HG02884 (cell line): ENCODE measurements at regions not wholly inside any gene's neighbourhood (a gene's known extent, or its start where the extent isn't known, plus 50 kb on each side); places are given as distances from the start of the nearest gene placed in this dataset.
"Not testable (repeated sequence)": the region's sequence is repeated elsewhere in the genome, so short reads cannot be mapped to it uniquely, and the experiment has no call there.

Experiments used
- ATAC-seq: cut with Tn5 transposase; IDR thresholded peaks from one replicate; pipeline ENCODE4 v1.9.1; 2021; ENCODE audit warnings: mild to moderate bottlenecking, moderate library complexity; ENCODE audit not compliant: unreplicated experiment

GRCh38 chr17:77332034-77332971 lies 191.5 kb downstream of the SEC14L1 start:
- no peak for ATAC-seq

GRCh38 chr17:77332981-77333685 lies 192.4 kb downstream of the SEC14L1 start:
- no peak for ATAC-seq

DNA sequence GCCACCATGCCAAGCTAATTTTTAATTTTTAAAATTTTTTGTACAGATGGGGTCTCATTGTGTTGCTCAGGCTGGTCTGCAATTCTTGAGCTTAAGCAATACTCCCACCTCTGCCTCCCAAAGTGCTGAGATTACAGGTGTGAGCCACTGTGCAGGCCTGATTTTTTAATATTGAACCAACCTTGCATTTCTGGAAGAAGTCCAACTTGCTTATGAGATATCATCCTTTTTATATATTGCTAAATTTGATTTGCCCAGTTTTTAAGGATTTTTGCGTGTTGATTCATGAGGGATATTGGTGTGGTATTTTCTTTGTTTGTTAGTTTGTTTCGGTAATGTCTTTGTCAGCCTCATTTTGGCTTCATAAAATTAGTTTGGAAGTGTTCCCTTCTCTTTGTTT lies 196.4 kb downstream of the SEC14L1 start:
- no peak for ATAC-seq

- ATAC-seq, result no peak
Observed at GRCh38 chr17:77341069-77341541, 200.3 kb downstream of the SEC14L1 start.

DNA sequence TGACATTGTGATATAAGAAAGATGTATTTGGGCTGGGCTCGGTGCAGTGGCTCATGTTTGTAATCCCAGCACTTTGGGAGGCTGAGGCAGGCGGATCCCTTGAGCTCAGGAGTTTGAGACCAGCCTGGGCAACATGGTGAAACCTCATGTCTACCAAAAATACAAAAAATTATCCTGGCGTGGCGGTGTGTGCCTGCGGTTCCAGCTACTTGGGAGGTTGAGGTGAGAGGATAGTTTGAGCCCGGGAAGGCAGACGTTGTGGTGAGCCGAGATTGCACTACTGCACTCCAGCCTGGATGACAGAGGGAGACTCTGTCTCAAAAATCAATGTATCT lies 201.9 kb downstream of the SEC14L1 start:
- ATAC-seq, result not testable (repeated sequence)

DNA sequence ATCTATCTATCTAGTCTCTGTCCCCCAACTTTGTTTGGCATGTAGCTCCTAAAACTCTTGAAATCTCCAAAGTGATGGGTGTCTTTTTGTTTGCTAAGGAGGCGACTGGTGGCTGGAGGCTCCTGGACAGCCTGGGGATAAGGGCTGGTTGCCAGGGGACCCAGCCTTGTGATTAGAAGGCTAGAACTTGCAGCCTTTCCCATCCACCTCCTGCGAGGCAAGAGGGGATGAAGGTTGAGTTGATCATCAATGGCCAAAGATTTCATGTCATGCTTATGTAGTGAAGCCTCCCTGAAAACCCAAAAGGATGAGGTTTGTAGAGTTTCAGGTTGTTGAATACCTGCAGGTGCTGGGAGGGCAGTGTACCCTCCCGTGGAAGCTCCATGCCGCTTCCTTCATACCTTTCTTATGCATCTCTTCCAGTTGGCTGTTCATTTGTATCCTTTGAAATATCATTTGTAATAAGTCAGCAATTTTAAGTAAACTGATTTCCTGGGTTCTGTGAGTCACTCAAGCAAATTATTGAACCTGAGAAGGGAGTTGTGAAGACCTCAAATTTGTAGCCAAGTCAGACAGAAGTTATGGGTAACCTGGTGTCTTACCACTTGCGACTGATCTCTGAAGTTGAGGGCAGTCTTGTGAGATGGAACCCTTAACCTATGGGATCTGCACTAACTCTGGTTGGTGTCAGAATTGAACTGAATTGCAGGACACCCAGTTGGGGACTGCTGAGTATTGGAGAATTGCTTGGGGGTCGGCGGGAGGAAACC lies 202.4 kb downstream of the SEC14L1 start:
- ATAC-seq, result no peak

- ATAC-seq, result no peak
Observed at GRCh38 chr17:77344038-77344437, 203.3 kb downstream of the SEC14L1 start.

DNA sequence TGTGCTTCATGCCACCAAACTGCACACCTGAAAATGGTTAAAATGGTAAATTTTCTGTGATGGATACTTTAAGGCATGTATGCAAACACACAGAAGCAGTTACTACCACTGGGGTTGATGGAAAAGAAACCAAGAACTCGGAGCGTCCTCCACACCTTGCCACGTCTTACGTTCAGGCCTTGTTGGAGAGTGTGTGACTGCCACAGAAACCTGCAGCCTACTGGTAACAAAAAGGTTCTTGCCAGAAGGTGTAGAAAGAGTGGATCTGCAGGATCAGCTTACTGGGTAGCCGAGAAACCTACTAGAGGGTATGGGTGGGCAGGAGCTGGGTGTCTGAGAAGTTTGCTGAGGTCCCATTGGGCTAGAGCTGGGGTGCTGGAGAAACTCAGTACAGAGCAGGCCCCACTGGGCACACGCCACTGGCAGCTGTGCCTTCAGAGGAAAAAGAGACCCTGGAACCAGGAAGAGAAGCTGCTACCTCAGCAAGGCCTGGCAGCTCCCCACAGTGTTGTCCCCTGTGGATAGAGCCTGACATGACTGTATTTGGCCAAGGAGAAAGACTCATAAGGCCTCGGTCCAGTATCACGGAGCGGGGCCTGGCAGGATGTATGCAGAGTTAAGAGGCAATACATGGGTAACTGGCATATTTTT lies 204.6 kb downstream of the SEC14L1 start:
- no peak for ATAC-seq

GRCh38 chr17:77346765-77347164 lies 206.0 kb downstream of the SEC14L1 start:
- ATAC-seq, result no peak

DNA sequence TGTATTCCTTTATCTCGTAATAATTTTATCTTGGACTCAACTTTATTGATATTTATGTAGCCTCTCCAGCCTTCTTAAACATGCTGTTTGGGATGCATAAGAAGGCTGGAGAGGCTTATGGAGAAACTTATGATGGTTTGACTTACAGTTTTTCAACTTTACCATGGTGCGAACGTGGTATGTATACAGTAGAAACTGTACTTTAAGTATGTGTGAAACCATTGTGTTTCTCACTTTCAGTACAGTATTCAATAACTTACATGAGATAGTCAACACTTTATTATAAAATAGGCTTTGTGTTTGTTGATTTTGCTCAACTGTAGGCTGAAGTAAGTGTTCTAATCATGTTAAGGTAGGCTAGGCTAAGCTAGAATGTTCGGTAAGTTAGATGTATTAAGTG lies 206.8 kb downstream of the SEC14L1 start:
- no peak for ATAC-seq

DNA sequence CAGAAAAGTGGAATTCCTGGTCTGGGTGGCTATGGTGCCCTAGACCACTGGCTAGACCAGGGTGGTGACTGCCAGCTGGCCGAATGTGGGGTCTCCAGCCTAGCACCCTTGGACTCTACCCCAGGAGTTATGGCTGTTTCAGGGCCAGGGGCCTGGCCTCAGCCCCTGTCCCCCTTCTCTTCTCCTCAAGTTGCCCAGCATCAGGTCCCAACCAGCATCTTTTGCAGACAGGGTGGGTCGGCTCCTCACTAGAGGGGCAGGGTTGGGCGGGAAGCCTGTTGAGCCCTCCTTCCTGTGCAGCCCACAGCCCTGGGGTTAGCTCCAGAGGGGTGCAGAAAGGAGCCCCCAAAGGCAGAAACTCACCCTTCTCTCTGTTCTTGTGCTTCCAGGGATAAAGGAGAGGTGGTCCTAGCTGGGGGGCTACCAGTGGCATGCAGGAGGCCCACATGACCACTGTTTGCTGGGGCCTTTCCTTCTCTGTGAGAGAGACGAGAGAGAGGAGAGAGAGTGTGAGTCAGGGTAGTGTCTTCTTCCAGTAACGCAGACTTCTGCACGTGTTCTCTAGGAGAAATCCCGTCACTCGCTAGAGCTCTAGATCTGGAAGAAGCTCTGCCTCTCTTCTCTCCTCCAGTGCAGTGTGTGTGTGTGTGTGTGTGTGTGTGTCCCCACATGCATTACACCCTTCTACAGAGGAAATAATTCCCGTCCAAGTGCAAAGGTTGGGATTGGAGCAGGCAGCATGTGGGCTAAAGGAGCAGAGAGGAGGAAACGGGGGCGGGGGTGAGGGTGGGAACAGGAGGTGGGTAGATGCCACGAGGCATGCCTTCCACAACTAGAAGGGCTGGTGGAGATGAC lies 209.4 kb downstream of the SEC14L1 start:
- ATAC-seq, result no peak

DNA sequence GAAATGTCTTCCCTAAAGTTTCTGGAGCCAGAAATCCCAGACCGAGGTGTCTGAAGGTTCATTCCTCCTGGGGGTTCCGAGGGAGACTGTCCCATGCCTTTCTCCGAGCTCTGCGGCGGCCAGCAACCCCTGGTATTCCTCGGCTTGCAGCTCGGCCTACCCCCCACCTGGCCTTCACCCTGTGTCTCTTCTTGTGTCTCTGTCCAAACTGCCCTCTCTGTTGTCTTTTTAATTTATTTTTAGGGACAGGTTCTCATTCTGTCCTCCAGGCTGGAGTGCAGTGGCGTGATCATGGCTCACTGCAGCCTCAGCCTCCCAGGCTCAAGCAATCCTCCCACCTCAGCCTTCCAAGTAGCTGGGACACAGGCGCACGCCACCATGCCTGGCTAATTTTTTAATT lies 211.7 kb downstream of the SEC14L1 start:
- no peak for ATAC-seq

- ATAC-seq, result no peak
Observed at GRCh38 chr17:77352996-77353395, 212.2 kb downstream of the SEC14L1 start.

DNA sequence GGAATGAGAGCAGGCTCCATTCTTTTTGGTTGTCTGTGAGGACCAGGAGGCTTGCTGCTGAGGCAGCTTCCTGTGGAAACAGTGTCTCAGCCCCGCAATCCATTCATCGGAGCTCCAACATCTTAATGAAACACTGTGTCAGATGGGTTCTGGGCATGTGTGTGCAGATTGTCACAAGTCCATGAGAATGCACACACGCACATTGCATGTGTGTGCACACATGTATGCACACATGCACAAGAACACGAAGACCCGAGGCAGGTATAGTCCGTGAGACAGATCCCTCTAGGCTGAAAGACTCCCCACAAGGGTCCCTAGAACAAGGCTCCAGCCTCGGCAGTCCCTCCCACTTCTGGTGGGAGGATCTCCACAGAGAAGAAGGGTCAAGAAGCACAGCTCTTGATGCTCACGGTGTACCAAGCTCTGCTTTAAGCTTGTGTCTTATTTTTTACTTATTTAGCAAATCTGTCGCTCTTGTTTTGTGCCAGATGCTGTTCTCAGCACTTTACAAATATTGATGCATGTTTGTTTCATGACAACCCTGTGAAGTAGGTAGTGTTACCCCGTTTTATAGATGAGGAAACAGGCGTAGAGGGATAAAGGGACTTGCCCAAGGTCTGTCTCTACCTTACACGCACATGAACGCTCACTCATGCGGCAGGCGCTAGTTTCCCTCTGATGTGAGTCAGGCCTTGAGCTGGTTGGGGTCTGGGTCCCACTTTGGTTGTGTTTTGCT lies 213.1 kb downstream of the SEC14L1 start:
- ATAC-seq, result no peak

DNA sequence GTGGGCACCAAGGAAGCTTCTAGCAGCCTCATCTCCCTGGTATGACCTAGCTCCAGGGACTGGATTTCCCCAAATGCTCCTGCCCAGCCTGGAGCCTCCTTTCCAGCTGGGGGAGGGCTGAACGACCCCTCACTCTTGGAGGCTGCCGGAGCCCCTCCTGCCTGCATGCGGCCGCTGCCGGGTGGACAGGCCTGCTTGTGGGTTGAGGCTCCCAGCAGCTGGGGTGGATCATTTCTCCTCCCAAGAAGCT lies 213.6 kb downstream of the SEC14L1 start:
- ATAC-seq, result no peak

DNA sequence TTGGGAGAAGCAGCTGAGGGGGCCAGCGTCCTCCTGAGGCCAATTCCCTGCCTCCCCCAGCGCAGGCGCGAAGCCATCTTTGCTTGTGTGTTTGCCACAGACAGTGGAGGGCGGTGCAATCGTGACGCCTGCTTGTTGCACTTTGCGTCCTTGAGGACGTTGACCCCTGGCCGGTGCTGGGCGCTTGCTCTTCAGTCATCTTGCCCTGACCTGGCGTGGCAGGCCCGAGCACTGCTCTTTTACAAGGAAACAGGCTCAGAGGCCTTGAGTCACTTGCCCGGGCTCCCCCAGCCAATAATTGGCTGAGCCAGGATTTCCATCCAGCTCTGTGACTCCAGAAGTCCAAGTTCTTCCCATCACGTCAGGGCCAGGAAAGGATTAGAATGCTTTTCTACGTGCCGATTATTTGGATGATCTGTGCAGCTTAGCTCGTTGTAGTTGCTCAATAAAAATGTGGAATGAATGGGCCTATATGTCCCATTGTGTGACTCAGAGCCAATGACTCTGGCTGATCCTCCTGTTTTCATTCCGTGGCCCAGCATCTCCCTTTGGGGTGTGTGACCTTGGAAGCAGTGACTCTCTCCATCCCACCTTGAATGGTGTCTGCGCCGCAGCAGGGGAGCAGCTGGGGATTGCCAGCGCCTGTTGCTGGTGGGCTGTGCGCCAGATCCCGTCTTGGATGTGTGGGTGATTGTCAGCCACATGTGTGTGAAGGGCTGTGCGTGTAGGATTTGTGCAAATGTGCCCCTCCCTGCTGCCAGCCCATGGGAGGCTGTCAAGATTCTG lies 214.1 kb downstream of the SEC14L1 start:
- no peak for ATAC-seq

DNA sequence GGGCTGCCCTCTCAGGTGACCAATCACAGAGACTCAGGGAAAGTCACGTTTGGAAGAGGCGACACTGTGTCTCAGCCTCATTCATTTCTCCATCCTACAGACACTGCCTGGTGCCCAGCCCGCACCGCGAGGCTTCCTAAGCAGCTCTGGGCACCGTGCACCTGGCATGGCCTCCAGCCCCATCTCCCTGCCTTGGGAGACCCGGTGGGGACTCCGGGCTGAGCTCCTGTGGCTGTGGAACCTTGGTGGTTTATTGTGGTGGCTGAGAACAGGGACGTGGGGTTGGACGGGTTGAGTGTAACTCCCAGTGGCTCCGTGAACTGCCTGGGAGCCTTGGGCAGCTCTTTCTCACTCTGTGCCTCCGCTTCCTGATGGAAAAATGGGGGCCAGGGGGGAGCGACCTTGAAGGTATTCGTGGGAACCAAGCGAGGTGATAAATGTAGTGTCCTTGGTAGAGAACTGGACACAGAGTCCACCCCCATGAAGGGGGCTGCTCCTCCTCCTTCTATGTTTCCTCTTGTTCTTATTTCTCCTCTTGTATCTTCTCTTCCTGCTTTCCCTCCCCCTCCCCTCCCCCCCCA lies 215.4 kb downstream of the SEC14L1 start:
- no peak for ATAC-seq

GRCh38 chr17:77356690-77357201 lies 216.0 kb downstream of the SEC14L1 start:
- ATAC-seq, result no peak
